ENCODE measurements at regions not wholly inside any gene's neighbourhood (a gene's known extent, or its start where the extent isn't known, plus 50 kb on each side); places are given as distances from the start of the nearest gene placed in this dataset.

DNA sequence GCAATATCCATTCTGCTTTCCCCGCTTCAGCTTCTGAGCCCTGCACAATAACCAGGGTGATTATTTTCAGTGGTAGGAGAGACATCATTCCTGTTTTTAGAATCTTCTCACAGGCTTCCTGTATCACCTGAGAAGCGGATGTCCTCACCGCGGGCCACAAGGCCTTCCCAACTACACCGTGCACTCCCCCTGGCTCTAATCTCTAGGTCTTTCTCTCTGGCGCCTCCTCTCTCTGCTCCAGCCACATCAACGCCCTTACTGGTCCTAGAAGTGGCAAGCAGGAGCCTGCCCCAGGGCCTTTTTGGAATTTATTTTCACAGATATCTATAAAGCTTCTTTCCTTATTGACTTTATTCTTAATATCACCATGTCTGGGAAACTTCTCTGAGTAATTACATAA, 675.2 kb upstream of the FRG1 start:
- DNase-seq (ENCODE audit: low read depth): no peak

GRCh38 chr4:189267312-189267965, 673.2 kb upstream of the FRG1 start:
- no peak for DNase-seq (ENCODE audit: low read depth)

DNA sequence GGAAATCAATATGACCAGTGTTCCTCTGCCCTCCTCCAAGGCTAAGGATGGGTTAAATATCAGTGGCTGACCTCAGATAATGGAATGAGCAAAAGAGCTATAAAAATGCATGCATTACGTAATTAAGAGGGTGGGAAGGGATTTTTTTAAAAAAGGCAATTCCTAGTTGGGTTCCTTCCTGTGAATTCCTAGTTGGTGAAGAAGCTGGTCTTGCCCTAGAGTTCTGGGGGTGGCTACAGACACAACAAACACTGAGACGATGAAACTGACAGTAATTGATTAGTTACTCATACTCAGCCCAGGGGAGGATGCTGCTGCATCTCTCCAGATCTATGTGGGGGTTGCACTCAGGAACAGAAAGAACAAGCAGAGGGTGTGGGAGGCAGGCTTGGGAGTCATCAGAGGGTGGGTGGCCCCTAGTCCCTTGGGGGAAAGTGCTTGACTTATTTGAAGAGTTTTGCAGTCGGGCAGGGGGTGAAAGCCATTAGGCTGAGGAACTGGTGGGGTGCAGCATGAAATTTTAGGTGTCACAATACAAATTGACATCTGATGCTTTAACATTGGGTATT, 662.0 kb upstream of the FRG1 start:
- DNase-seq (ENCODE audit: low read depth): no peak

DNA sequence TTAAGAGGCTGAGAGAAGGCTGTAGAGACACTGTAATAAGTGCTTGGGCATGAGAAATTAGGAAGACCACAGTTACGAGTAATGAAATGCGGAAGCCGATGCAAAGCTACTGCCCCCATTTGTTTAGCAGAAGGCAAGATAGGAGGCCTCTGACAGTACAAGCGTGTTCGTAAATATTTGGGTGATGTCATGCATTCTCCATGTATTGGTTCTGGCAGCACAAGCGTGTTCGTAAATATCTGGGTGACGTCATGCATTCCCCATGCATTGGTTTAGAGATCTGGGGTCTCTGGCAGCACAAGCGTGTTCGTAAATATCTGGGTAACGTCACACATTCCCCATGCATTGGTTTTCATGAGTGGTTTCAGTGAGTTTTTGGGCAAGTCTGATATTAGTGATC, 661.5 kb upstream of the FRG1 start:
- no peak for DNase-seq (ENCODE audit: low read depth)

DNA sequence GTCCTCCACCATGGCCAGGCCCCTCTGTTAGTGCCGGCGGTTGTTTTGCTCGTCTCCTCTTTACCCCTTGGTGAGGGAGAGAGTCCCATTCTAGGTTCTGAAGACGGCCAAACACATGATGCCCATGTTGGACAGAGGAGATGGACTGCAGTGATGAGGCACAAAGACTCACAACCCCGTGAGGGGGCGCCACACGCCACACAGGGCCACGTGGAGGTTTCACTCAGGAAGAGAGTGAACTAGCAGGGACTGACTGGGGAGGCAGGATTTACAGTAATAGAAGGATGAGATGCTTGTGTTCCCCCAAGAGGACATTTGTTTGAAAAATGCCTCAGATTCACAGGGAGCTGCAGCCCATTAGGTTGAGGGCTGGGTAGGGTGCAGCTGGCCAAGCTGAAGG, 655.3 kb upstream of the FRG1 start:
- no peak for DNase-seq (ENCODE audit: low read depth)

GRCh38 chr4:189291939-189292338, 648.7 kb upstream of the FRG1 start:
- DNase-seq (ENCODE audit: low read depth): no peak

DNA sequence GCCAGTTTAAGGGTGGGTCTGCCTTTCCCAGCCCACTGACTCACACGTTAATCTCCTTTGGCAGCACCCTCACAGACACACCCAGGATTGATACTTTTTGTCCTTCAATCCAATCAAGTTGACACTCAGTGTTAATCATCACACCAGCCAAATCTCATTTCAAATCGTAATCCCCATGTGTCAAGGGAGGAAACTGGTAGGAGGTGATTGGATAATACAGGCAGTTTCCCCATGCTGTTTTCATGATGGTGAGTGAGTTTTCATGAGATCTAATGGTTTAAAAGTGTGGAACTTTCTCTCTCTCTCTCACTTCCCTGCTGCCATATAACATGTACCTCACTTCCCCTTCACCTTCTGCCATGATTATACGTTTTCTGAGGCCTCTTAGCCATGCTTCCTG, 647.2 kb upstream of the FRG1 start:
- DNase-seq (ENCODE audit: low read depth): no peak

- no peak for DNase-seq (ENCODE audit: low read depth)
These were observed 646.1 kb upstream of the FRG1 start for GRCh38 chr4:189294574-189294973.

GRCh38 chr4:189299706-189300105, 641.0 kb upstream of the FRG1 start:
- DNase-seq (ENCODE audit: low read depth): no peak

- no peak for DNase-seq (ENCODE audit: low read depth)
These were observed 639.0 kb upstream of the FRG1 start for GRCh38 chr4:189301692-189302091.

- no peak for DNase-seq (ENCODE audit: low read depth)
These were observed 638.0 kb upstream of the FRG1 start for GRCh38 chr4:189302719-189303118.

GRCh38 chr4:189304167-189304566, 636.5 kb upstream of the FRG1 start:
- no peak for DNase-seq (ENCODE audit: low read depth)

GRCh38 chr4:189304809-189305208, 635.9 kb upstream of the FRG1 start:
- DNase-seq (ENCODE audit: low read depth): no peak

GRCh38 chr4:189305500-189305899, 635.2 kb upstream of the FRG1 start:
- DNase-seq (ENCODE audit: low read depth): no peak

DNA sequence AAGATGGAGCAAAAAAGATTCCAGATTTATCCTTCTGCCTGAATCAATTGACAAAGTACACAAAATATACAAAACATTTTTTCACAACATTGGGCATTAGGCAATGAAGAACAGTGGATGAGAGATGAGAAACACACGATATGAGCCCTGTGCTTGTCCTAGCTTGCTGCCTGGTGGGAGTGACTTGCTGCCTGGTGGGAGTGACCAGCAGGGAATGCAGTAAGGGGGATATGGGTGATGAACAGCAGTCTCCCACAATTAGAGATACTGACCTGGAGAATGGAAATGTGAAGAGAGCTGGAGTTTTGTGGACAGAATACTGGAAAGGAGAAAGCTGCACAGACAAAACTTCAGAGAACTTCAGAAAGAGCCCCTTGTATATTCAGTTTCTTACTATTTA, 629.4 kb upstream of the FRG1 start:
- no peak for DNase-seq (ENCODE audit: low read depth)

DNA sequence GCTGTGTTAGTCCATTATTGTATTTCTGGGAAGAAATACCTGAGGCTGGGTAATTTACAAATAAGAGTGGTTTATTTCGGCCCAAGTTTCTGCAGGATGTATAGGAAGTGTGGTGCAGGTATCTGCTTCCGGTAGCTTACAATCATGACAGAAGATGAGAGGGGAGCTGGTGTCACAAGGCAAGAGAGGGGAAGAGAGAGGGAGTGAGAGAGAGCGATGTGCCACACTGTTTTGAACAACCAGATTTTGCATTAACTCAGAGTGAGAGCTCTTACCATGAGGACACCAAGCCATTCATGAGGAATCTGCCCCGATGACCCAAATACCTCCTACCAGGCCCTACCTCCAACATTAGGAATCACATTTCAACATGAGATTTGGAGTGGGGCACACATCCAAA, 627.6 kb upstream of the FRG1 start:
- DNase-seq (ENCODE audit: low read depth): no peak

GRCh38 chr4:189313861-189314513, 626.7 kb upstream of the FRG1 start:
- no peak for DNase-seq (ENCODE audit: low read depth)

- no peak for DNase-seq (ENCODE audit: low read depth)
These were observed 618.2 kb upstream of the FRG1 start for GRCh38 chr4:189322426-189322825.

GRCh38 chr4:189341881-189342280, 598.8 kb upstream of the FRG1 start:
- no peak for DNase-seq (ENCODE audit: low read depth)

GRCh38 chr4:189355590-189355989, 585.1 kb upstream of the FRG1 start:
- DNase-seq (ENCODE audit: low read depth): no peak

DNA sequence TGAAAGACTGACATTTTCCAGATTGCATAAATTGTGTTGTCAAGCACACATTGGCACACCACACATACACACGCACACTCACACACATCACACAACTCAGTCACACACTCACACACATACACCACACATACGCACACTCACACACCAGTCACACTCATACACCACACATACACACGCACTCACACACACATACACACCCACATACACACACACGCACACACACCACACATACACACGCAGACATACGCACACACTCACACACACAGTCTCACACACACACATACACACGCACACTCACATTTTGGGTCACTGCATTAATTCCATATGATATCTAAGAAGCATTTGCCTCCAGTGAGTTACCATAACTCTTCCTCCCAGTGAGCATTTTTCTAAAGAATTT, 578.3 kb upstream of the FRG1 start:
- no peak for DNase-seq (ENCODE audit: low read depth)

GRCh38 chr4:189364032-189364449, 576.6 kb upstream of the FRG1 start:
- DNase-seq (ENCODE audit: low read depth): no peak

DNA sequence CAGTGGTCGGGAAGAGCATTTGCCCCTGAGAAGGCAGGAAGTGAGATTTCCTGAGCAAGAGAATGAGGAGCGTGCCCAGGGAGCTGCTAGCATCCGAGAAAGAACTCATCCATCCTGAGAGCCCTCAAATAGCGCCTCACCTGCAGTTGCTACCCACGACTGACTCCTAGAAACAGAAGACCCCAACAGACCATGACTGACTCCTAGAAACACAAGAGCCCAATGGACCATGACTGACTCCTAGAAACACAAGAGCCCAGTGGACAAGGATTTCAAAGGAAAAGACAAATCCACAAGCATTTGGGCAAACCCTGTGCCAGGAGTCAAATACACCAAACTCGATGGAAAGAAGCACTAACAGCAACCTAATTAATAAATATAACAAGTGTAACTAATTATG, 575.2 kb upstream of the FRG1 start:
- no peak for DNase-seq (ENCODE audit: low read depth)

GRCh38 chr4:189367832-189368231, 572.8 kb upstream of the FRG1 start:
- no peak for DNase-seq (ENCODE audit: low read depth)

All from M059J (cell line).